ENCODE measurements at regions not wholly inside any gene's neighbourhood (a gene's known extent, or its start where the extent isn't known, plus 50 kb on each side); places are given as distances from the start of the nearest gene placed in this dataset.

- Mint-ChIP-seq H3K27ac (no peak overlapping the region), H3K27me3 (ENCODE audit: insufficient read depth) (no peaks in the 10 kb centered on the region), H3K9me3 (no peaks in the 10 kb centered on the region), H3K36me3 (ENCODE audit: low read depth) (no peaks in the 10 kb centered on the region), H3K4me1 (no peaks in the 10 kb centered on the region), H3K4me3 (no peak overlapping the region)
- 100% methylated on average over 1 of the region's 1 CpG; no CpG with 5 or more reads in 1 of the 2 experiments for WGBS, 2 experiments (ENCODE audit: insufficient coverage in 1 of 2, insufficient read length in 1 of 2)
- DNase-seq: no peak
- no peaks in the 10 kb centered on the region for H3K4me1 ChIP-seq (ENCODE audit: control insufficient read depth, insufficient read depth, low read length)
- TF ChIP-seq CTCF (conservative IDR thresholded peaks at IDR 0.05): no peak
- no peaks in the 10 kb centered on the region for H3K9me3 ChIP-seq (ENCODE audit: control insufficient read depth, low read length)
- H3K27me3 ChIP-seq (ENCODE audit: control insufficient read depth, insufficient read depth, low read length, poor library complexity, severe bottlenecking): no peaks in the 10 kb centered on the region
- no peaks in the 10 kb centered on the region for H3K36me3 ChIP-seq (ENCODE audit: control insufficient read depth, insufficient read depth, low read length)
- no peak overlapping the region for H3K27ac ChIP-seq (ENCODE audit: low read depth, low read length)
- no peak overlapping the region for H3K9ac ChIP-seq (ENCODE audit: extremely low read depth, low read length, poor library complexity, severe bottlenecking)
- H3K4me3 ChIP-seq (ENCODE audit: low read length): no peak overlapping the region
Measured at GRCh38 chr3:163384383-163384782, 1693.9 kb downstream of the SI start.

- no peaks in the 10 kb centered on the region for H3K4me1 Mint-ChIP-seq
- Histone ChIP-seq H3K36me3 (ENCODE audit: control insufficient read depth, insufficient read depth, low read length) (no peaks in the 10 kb centered on the region), H3K9ac (ENCODE audit: extremely low read depth, low read length, poor library complexity, severe bottlenecking) (no peak overlapping the region), H3K4me3 (ENCODE audit: low read length) (no peak overlapping the region), H3K27ac (ENCODE audit: low read depth, low read length) (no peak overlapping the region), H3K9me3 (ENCODE audit: control insufficient read depth, low read length) (no peaks in the 10 kb centered on the region), H3K27me3 (ENCODE audit: control insufficient read depth, insufficient read depth, low read length, poor library complexity, severe bottlenecking) (no peaks in the 10 kb centered on the region), H3K4me1 (ENCODE audit: control insufficient read depth, insufficient read depth, low read length) (no peaks in the 10 kb centered on the region)
- no peak overlapping the region for H3K27ac Mint-ChIP-seq
- H3K36me3 Mint-ChIP-seq (ENCODE audit: low read depth): no peaks in the 10 kb centered on the region
- no peak for TF ChIP-seq CTCF (conservative IDR thresholded peaks at IDR 0.05)
- no peaks in the 10 kb centered on the region for H3K9me3 Mint-ChIP-seq
- DNase-seq: no peak
- no peaks in the 10 kb centered on the region for H3K27me3 Mint-ChIP-seq (ENCODE audit: insufficient read depth)
- WGBS, 2 experiments (ENCODE audit: insufficient coverage in 1 of 2, insufficient read length in 1 of 2): 82 to 100% methylated on average over 1 to 2 of the region's 2 CpGs
- H3K4me3 Mint-ChIP-seq: no peak overlapping the region
Measured at GRCh38 chr3:163382183-163382582, 1696.1 kb downstream of the SI start.

GRCh38 chr3:163368168-163368567 is 1710.1 kb downstream of the SI start:
- no peak for DNase-seq
- Histone ChIP-seq H3K4me1 (ENCODE audit: control insufficient read depth, insufficient read depth, low read length) (no peaks in the 10 kb centered on the region), H3K27me3 (ENCODE audit: control insufficient read depth, insufficient read depth, low read length, poor library complexity, severe bottlenecking) (no peaks in the 10 kb centered on the region), H3K27ac (ENCODE audit: low read depth, low read length) (no peak overlapping the region), H3K36me3 (ENCODE audit: control insufficient read depth, insufficient read depth, low read length) (no peaks in the 10 kb centered on the region), H3K9me3 (ENCODE audit: control insufficient read depth, low read length) (no peaks in the 10 kb centered on the region), H3K9ac (ENCODE audit: extremely low read depth, low read length, poor library complexity, severe bottlenecking) (no peak overlapping the region), H3K4me3 (ENCODE audit: low read length) (no peak overlapping the region)
- H3K4me3 Mint-ChIP-seq: no peak overlapping the region
- H3K27me3 Mint-ChIP-seq (ENCODE audit: insufficient read depth): no peaks in the 10 kb centered on the region
- no peaks in the 10 kb centered on the region for H3K36me3 Mint-ChIP-seq (ENCODE audit: low read depth)
- no peak for TF ChIP-seq CTCF (conservative IDR thresholded peaks at IDR 0.05)
- H3K27ac Mint-ChIP-seq: no peak overlapping the region
- H3K9me3 Mint-ChIP-seq: peaks cover 3% of the 10 kb centered on the region
- H3K4me1 Mint-ChIP-seq: no peaks in the 10 kb centered on the region
